DMS79 treated with DMSO at 0.1 percent for 48 hours (cell line): ENCODE measurements at regions not wholly inside any gene's neighbourhood (a gene's known extent, or its start where the extent isn't known, plus 50 kb on each side); places are given as distances from the start of the nearest gene placed in this dataset.

Experiments
- DNase-seq: peaks from one replicate; lab custom pipeline; 2025; lab: John Stamatoyannopoulos, UW

DNA sequence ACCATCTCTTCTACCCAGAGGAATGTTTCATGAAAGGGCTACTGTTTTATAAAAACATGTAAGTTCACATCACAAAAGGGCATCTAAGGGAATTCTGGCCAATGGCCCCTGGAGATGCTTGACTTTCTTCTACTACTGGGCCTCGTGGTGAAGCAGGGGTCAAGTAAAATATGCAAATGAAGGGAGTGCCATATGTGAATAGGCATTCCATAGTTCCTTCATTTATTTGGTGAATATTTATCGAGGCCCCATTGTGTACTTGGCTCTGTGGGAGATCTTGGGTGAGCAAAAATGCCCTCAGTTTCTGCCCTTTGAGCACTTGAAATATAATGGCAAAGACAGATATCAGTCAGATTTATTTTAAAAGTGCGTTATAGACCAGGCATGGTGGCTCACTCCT is 101.3 kb upstream of the CACNA2D3 start:
- DNase-seq, result no peak

DNA sequence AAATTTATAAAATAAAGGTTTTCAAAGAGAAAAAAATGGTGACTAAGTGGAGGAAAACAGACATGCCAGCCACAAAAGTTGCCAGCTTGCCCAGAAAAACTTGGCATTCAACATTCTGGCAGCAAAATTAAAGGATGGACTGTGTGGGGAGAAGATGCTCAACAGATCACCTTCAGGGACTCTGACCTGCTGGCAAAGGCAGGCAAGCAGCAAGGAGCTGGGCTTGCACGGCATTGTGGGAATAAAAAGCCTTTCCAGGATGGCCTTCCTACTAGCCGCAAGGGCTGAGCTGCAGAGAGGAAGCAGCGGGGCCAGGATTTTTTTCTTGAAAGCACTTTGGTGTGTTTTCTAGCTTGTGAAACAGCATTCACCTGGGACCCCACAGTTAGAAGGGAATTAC is 101.9 kb upstream of the CACNA2D3 start:
- DNase-seq, result no peak

DNA sequence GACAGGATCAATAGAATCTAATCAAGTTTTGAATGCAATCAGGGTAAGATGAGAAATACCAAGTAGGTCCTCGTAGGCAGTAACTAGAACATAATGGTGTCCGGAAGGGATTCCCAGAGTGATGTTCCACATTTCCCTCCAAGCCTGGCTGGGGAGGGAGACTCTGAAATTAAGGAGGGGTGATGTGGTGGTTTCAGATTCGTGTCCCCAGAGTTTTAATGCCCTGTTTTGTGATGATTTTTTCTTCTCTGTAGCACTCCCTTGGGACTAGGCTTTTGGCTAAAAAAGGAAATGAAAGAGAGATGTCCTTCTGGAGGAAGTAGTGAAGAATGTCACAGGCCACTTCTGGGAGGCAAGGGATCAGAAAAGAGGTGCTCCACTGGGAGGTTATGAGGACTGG is 108.3 kb upstream of the CACNA2D3 start:
- no peak for DNase-seq

DNA sequence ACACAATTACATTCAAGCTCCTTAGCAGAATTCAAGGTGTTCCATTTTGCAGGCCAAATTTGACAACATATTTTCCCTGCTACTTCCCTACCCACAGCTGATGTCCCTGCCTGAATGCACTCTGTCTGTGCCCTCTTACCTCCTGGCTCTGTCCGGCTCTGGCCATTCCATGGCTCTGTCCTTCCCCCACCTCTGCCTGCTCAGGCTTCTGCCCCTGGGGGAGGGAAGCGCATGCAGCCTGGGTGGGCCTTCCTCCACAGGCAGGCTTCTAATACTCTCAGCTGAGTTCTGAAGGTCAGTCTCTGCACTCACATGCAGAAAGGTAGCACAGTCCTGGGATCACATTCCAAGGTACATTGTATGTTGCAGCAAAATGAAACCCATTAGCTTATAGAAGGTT is 113.6 kb upstream of the CACNA2D3 start:
- no peak for DNase-seq

DNA sequence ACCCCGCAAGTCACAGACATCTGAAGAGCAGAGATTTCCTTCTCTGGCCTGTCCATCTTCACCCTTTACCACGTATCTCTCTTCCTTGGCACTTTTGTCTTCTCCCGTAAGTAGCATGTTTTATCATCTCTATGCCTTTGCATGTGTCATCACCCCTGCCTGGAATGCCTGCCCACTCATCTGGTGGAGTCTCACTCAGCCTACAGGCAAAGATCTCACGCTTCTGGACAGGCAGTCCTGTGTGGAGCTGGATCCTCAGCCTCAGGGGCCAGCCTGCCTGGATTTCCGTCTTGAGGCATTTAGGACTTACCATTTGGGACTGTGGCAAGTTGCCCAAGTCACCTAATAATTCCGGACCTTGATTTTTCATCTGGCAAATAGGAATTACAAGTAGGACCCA is 114.3 kb upstream of the CACNA2D3 start:
- DNase-seq, result no peak

DNA sequence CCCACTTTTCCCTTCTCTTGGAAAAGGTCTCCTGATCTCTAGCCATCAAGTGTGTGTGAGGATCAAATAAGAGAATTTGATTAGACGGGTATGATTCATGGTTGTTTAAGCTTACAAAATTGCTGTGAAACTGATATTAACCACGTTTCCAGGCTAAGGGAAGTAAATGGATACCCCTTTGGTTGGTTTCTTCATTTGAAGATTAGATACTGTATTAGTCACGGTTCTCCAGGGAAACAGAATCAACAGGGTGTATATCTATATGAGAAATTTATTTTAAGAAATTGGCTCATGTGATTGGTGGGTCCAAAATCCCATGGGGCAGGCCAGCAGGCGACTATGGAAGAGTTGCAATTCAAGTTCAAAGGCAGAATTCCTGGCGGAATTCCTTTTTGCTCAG is 112.7 kb upstream of the SELENOK start:
- DNase-seq, result no peak

DNA sequence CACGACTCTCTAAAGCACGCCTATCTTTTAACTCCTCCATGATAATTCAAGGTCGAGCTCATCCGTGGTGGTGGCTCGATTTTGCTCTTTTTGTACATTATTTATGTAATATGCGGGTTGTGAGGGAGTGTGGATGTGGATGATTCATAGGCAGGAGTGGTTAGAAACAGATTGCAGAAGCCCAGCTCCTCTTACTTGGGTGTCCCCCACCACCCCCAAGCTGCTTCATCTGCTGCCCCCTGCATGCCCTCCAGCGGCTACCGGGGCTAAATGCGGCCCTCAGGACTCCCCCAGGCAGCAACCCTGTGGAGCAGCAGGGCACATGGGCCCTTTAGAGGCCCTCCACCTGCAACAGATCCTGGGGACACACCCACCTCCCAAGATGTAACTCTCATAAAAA is 111.5 kb upstream of the SELENOK start:
- no peak for DNase-seq

DNA sequence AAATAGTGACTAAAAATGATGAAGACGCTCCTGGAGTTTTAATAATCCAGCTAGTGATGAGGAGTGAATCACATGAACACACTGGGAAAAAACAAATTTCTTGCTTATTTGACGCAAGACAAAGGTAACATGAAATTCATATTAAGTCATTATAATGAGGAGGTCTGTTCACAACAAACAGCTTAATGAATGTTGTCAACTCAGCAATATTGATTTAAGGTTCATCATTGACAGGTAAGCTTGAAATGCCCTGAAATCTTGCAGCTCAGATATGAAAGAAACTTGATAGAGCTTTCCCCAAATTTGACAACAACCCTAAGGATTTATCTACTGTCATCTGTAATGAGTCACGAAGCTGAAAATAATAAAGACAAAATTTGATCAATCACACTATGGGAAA is 108.1 kb upstream of the SELENOK start:
- DNase-seq, result no peak

DNA sequence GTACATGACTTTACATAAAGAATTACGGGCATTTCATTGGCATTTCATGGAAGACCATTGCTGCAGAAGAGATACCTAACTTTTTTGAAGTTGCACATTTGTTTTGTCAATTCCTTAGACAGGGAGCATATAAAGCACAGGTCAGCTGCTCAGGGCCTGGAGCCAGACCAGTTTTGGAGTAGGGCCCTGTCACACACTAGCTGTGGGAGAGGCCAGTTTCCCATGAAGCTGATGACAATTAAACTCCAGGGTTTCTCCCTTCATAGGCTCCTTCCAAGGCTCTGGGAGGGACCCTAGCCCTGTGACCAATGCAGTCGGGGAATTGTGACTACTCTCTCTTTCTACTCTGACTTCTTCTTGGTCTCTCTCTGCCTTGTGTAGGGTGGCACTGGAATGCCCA is 107.3 kb upstream of the SELENOK start:
- DNase-seq, result no peak

DNA sequence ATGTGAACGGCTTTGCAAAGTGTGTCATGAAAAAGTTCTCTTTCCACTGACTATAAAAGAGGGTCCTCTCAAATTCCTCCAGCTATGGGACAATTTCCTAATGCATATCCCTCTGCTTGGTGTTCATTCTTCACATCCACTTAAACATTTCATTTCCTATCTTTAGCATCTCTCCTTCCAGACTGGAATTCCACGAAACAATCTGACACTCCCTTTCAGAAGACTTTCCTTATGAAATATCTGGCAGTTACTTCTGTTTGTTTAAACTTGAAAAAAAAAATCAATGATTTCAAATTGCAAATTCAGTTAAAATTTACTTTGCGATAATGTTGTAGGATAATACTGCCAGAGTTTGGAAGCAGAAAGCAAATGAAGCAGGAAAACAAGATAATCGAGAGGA is 105.8 kb upstream of the SELENOK start:
- DNase-seq, result no peak

DNA sequence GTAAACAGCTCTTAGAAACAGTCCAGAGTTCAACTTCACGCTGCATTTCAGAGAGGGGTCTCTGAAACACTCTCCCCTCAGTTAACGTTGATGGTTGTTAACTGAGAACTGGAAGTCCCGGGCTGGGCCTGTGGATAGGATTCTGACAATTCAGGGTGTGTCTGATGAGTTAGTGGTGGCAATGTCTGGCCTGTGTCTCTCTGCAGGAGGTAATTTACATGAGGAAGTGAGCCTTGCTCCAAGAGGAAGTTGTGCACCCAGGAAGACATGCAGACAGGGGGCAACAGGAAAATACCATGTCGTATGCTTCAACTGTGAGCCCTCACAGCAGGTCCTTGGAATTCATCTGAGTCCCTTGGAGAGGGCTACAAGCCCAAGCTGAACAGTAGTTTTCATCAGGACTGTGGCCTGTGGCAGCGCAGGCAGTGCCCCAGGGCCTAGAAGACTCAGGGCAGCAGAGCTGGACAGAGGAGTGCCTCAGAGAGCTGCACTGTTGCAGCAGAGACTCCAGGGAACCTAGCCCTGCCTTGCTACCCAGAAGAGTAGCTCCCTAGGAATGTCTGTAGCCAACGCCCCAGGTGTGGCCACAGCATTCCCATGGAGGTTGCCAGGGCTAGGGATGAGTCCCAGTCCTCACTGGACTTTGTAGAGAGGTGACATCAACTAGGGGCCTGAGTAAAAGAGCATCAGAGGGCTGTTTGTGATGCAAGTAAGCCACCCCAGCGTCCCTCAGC is 104.6 kb upstream of the SELENOK start:
- DNase-seq, result no peak

DNA sequence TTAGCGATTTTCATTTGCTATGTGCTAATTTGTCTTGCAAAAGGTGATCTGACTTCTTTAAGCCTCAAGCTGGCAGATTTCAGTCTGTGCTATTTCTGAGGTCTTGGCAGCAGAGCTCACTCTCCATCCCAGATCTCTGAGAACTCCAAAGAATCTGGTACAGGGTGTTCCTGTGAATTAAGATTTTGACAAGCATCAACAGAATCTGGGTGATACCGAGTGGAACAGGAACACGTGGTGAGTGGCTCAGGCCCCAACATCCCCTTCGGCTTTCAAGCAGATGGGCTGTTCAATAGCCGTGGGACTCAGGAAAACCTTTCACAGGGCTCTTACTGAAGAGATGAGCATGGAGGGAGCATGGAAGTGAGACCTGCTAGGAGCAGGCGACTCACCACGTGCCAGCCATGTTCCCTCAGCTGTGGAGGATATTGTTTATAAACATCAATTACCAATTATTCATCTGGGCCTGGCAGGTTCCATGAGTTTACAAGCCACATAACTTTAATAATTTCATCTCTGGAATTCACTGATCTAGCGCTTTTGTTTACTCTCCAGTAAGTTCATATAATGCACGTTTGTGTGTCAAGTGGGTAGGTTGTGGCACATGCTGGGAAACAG is 103.4 kb upstream of the SELENOK start:
- no peak for DNase-seq

DNA sequence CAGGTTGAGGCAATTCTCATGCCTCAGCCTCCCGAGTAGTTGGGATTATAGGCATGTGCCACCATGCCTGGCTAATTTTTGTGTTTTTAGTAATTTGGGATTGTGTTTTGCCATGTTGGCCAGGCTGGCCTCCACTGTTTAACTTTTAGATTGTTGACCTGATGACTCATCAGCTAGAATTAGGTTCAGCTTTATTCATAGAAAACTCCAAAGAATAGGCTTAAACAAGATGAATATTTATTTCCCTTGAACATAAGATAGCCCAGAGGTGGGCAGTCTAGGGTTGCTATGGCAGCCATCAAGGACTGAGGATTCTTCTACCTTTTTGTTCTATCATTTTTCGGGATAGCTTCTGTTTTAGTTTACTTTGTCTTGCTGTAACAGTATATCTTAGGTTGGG is 99.6 kb upstream of the SELENOK start:
- no peak for DNase-seq

DNA sequence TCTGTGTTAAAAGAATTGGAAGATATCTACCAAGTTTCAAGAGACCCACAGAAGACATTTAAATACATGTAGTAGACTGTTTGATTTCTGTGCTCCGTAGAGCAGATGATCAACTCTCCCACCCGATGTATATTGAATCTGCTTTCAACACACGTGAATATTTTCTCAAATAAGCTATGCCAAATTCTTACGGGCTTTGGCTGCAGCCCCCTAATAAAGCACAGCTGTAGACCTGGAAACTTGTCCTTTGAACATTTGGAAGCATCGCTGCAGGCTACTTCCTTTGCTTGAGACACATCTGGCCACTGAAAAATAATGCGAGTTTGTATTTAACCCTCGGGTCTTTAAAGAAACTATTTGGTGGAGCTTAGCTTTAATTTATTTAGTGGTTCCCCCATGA is 98.3 kb upstream of the SELENOK start:
- no peak for DNase-seq

DNA sequence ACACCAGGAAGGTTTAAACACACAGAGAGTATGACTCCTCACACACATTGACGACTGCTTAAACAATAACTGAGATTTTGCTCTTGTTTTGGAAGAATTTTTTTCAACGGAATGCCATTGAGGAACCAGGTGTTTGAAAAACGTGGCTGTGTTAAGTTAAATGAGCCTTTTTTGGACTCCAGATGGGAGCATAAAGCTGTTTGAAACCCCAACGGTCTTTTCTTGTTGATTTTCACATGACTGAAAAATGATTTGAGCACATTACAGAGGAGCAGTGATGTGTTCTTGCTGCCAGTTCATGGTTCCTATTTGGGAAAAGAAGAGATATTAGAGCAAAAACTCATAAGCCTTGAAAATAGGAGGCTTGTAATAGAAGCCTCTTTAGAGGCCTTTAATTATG is 97.8 kb upstream of the SELENOK start:
- no peak for DNase-seq

DNA sequence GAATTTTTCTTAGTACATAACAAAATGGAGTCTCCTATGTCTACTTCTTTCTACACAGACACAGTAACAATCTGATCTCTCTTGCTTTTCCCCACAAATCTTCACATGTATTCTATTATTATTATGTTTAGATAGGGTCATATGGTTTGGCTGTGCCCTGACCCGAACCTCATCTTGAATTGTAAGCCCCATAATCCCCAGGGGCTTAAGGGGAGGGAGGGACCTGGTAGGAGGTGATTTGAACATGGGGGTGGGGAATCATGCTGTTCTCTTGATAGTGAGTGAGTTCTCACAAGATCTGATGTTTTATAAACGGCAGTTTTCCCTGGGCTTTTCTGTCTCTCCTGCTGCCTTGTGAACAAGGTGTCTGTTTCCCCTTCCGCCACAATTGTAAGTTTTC is 86.7 kb upstream of the SELENOK start:
- no peak for DNase-seq

DNA sequence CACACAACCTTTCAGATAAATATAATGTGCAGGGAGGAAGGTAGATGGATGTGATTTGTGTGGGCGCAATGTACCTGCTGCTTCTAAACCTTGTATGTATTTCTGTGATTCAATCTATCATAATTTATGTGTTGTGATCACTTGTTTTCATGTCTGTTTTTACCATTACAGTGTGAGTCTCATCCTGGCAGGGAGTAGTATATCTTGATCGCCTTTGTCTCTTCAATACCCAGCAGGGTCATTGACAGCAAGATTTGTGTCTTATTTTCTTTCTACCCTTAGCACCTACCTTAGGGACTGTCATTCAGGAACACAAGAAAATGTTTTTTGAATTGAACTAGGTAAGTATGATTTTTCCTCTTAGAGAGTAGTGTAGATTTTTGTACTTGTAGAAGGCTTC is 83.7 kb upstream of the SELENOK start:
- DNase-seq, result no peak

DNA sequence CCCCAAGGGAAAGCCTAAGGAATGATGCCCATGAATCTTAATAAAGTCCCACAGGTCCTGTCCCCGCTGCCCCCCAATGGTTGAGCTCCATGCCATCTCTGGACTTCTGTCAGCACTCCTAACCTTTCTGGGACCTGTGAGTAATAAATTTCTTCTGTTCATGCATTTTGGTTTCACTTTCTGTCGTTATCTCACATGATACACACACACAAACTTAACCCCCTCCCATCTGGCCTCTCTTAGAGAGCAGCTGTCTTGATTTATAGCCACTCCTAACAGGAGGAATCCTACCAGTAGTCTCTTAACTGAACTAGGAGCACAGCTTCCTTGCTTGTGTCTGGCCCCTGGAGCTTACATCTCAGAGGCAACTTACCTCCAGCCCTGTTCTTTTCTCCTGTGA is 82.7 kb upstream of the SELENOK start:
- DNase-seq, result no peak

DNA sequence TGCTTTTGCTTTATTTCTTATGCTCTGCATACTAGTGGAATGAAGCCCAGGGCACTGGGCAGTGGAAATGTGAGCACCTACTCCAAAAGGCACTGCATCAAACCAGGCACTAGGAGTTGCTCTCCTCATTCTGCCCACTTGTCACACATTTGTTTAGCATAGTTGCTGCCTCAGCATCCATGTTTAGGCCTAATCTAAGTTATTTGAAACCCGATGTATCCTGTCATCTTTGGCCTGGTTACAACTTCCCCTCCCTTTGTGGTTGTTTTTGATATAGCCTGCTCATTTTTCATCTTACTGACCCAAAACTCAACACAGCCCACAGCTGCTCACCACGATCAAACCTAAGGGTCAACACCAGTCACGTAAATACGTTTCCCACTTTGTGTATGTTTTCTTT is 82.2 kb upstream of the SELENOK start:
- DNase-seq, result no peak

DNA sequence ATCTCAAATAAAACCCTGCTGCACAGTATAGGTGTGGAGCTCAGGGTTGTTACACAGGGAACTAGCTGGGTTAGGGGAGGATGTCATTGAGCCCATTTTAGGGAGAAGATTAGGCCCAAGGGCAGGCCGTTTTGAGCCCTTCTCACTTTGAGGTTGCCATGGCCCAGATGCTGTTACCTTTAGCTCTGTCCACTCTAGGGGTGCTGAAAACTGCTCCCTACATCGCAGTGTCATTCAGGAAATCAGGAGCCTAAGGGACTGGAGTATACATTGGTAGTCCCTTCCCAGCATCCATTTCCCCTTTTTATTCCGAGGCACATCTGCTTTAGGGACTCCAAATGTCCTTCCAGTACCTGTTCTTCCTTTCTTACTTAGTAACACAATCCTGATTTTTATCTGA is 79.0 kb upstream of the SELENOK start:
- no peak for DNase-seq

DNA sequence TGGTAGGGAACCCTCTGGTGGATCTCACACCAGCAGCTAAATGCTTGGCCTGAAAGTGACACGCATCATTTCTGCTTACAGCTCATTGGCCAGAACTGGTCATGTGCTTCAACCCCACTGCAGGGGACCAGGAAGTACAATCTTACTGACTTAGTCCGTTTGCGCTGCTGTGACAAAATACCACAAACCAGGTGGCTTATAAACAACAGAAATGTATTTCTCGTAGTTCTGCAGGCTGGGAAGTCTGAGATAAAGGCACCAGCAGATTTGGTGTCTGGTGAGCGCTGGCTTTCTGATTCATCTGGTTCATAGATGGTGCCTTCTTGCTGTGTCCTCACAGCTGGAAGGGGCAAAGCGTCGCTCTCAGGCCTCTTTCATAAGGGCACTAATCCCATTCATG is 77.4 kb upstream of the SELENOK start:
- no peak for DNase-seq

DNA sequence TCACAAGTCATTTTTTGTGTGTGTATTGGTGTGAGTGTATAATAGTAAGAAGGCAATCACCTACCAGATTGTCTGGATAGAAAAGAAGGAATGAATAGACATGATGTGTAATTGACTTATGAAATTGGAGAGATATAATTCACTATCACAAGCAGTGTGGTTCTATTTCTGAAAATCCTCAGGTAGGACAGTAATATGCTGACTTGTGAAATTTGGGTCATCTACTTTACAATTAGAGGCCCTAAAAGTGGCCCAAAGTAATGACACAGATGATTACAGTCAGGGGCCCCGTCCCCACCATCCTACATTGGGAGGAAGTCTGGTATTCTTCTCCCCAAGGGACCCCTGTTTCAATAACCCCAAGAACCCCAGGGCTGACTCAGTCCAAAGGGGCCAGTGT is 73.6 kb upstream of the SELENOK start:
- DNase-seq, result no peak

DNA sequence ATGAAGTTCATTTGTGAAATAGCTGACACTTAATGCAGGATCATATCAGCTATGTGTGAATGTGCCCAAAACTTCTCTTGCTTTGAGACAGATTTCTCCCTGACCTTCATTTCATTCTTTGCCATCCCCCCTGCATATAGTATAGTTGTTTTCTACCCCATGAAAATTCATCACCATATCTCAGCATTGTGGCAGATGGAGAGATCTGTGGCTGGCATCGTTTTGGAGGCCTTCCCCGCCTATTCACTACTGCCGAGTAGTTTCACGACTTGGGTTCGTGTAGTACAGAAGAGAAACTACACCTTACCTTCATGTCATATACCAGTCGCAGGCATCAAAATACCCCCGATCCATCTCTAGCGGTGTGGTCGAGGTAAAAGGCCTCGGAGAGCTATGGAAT is 66.2 kb upstream of the SELENOK start:
- DNase-seq, result no peak

DNA sequence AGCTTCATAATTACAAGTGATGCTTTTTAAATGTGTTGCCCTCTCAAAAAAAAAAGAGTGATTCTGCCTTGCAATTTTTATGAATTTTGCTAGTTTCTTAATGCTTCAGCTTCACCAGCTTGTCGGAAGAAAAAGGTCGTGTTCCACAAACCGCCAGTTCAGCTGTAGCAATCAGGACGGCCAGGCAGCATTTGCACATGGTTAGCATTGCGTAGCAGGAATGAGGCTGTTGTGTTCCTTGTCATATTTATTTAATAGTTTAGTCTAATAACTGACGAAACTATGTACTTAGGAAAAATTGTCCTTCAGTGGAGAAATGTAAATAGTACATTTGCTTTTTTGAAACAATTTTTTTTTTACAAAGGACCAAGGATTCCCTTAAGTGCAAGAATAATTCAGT is 64.9 kb upstream of the SELENOK start:
- no peak for DNase-seq
